ENCODE measurements at regions not wholly inside any gene's neighbourhood (a gene's known extent, or its start where the extent isn't known, plus 50 kb on each side); places are given as distances from the start of the nearest gene placed in this dataset.
A peak's percentile ranks its signal among the peaks of the same experiment; 100 is the strongest.

GRCh38 chr17:73706858-73707257, 62.6 kb upstream of the SDK2 start:
- no peak for TF ChIP-seq CTCF (IDR thresholded peaks at IDR 0.05)
- ChIA-PET POLR2A (no interaction called here), CTCF (interaction anchor here (5.9 kb wide), 1 partner anchor 277 kb away, joined by 77 read pairs; no protein-coding TSS in a partner anchor)
- DNase-seq (no peak), ATAC-seq (no peak)
- Mint-ChIP-seq H3K27ac (no peak overlapping the region), H3K9me3 (peaks cover 2% of the 10 kb centered on the region), H3K36me3 (ENCODE audit: low read depth) (no peaks in the 10 kb centered on the region), H3K4me1 (ENCODE audit: low read depth) (peaks cover 14% of the 10 kb centered on the region), H3K27me3 (no peaks in the 10 kb centered on the region), H3K4me3 (no peak overlapping the region)
- intact Hi-C loops (cut with micrococcal nuclease), result no loop called here

DNA sequence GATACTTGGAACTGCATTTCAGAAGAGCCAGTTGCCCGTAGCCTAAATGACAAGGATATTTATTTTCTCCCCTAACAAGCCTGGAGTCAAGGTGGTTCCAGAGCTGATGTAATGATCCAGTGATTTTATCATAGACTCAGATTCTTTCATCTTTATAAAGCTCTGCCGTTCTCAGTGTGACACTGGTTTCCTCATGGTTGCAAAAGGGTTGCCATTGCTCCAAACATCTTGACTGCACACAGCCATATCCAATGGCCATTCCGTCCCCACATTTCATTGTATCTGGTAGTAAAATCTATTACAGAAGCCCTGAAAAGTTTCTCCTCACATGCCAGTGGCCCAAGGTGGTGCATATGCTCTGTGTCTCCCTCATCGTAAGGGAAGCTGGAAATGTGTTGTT, 63.1 kb upstream of the SDK2 start:
- H3K4me1 Mint-ChIP-seq (ENCODE audit: low read depth), result peaks cover 14% of the 10 kb centered on the region
- H3K4me3 Mint-ChIP-seq, result no peak overlapping the region
- ATAC-seq (no peak), DNase-seq (no peak)
- CTCF ChIA-PET, result interaction anchor here (5.9 kb wide), 1 partner anchor 277 kb away, joined by 77 read pairs; no protein-coding TSS in a partner anchor
- TF ChIP-seq CTCF (IDR thresholded peaks at IDR 0.05), result no peak
- H3K27ac Mint-ChIP-seq, result no peak overlapping the region
- H3K27me3 Mint-ChIP-seq, result no peaks in the 10 kb centered on the region
- H3K9me3 Mint-ChIP-seq, result peaks cover 2% of the 10 kb centered on the region
- intact Hi-C loops (cut with micrococcal nuclease), result no loop called here
- POLR2A ChIA-PET, result no interaction called here
- H3K36me3 Mint-ChIP-seq (ENCODE audit: low read depth), result no peaks in the 10 kb centered on the region

- Mint-ChIP-seq H3K27ac (no peak overlapping the region), H3K4me1 (ENCODE audit: low read depth) (peaks cover 8% of the 10 kb centered on the region), H3K9me3 (peaks cover 2% of the 10 kb centered on the region), H3K4me3 (no peak overlapping the region), H3K36me3 (ENCODE audit: low read depth) (no peaks in the 10 kb centered on the region), H3K27me3 (no peaks in the 10 kb centered on the region)
- ATAC-seq (peak; percentile 89), DNase-seq (peak; percentile 81)
- CTCF ChIA-PET, result interaction anchor here (0.6 to 5.9 kb wide), 21 partner anchors 10 to 286 kb away, joined by 3 to 77 read pairs (median 4); no protein-coding TSS in a partner anchor
- POLR2A ChIA-PET, result no interaction called here
- peak; percentile 89 for TF ChIP-seq CTCF (IDR thresholded peaks at IDR 0.05)
- intact Hi-C loops (cut with micrococcal nuclease), result loop anchor here (2.0 to 5.0 kb wide), 2 partner anchors 58 to 281 kb away; no protein-coding TSS in a partner anchor
Measured at GRCh38 chr17:73710095-73710592, 65.9 kb upstream of the SDK2 start.

- DNase-seq (no peak), ATAC-seq (peak; percentile 39)
- H3K27ac Mint-ChIP-seq, result no peak overlapping the region
- intact Hi-C loops (cut with micrococcal nuclease), result loop anchor here (2.0 to 5.0 kb wide), 2 partner anchors 59 to 282 kb away; no protein-coding TSS in a partner anchor
- H3K9me3 Mint-ChIP-seq, result peaks cover 2% of the 10 kb centered on the region
- no peaks in the 10 kb centered on the region for H3K36me3 Mint-ChIP-seq (ENCODE audit: low read depth)
- ChIA-PET CTCF (interaction anchor here (1.1 to 5.9 kb wide), 9 partner anchors 11 to 285 kb away, joined by 3 to 77 read pairs (median 4); no protein-coding TSS in a partner anchor), POLR2A (no interaction called here)
- H3K4me3 Mint-ChIP-seq, result no peak overlapping the region
- H3K4me1 Mint-ChIP-seq (ENCODE audit: low read depth), result peaks cover 8% of the 10 kb centered on the region
- no peak for TF ChIP-seq CTCF (IDR thresholded peaks at IDR 0.05)
- H3K27me3 Mint-ChIP-seq, result no peaks in the 10 kb centered on the region
Measured at GRCh38 chr17:73711184-73711583, 66.9 kb upstream of the SDK2 start.

GRCh38 chr17:73711916-73712315, 67.7 kb upstream of the SDK2 start:
- intact Hi-C loops (cut with micrococcal nuclease), result loop anchor here (2.0 to 5.0 kb wide), 2 partner anchors 60 to 283 kb away; no protein-coding TSS in a partner anchor
- Mint-ChIP-seq H3K4me3 (no peak overlapping the region), H3K4me1 (ENCODE audit: low read depth) (peaks cover 8% of the 10 kb centered on the region), H3K36me3 (ENCODE audit: low read depth) (no peaks in the 10 kb centered on the region), H3K27me3 (no peaks in the 10 kb centered on the region), H3K27ac (no peak overlapping the region), H3K9me3 (peaks cover 2% of the 10 kb centered on the region)
- ATAC-seq (no peak), DNase-seq (no peak)
- POLR2A ChIA-PET, result no interaction called here
- CTCF ChIA-PET, result interaction anchor here (0.9 to 5.9 kb wide), 4 partner anchors 51 to 282 kb away, joined by 3 to 77 read pairs (median 18); no protein-coding TSS in a partner anchor
- no peak for TF ChIP-seq CTCF (IDR thresholded peaks at IDR 0.05)

All from activated CD8-positive, alpha-beta T cell treated with anti-CD3 and anti-CD28 coated beads for 36 hours (primary cell).